HCT116 (cell line): ENCODE measurements at regions not wholly inside any gene's neighbourhood (a gene's known extent, or its start where the extent isn't known, plus 50 kb on each side); places are given as distances from the start of the nearest gene placed in this dataset.

Experiments used
- ATAC-seq: fragments of 200-7000 bp; cut with Tn5 transposase; 2 replicates; pipeline ENCODE4 v1.9.1; 2020; ENCODE audit warnings: mild to moderate bottlenecking, moderate library complexity
- BruUV-seq: library from RNA; stranded (reverse); fragments of 400-500 nt; replicated peaks from 2 replicates; lab custom pipeline; 2021; lab: Mats Ljungman, UMichigan
- CTCF ChIA-PET: fragments of 300-600 bp; sonication (Branson Sonifier 250); formaldehyde crosslinking; loops from one replicate; lab custom pipeline; 2021; ENCODE audit warnings: antibody characterized with exemption; lab: Charles Lee
- POLR2A ChIA-PET: fragments of 300-600, 350-600 bp; sonication (Branson Sonifier 250); formaldehyde crosslinking; loops from one replicate; lab custom pipeline; 2021; ENCODE audit warnings: antibody characterized with exemption; lab: Charles Lee
- RAD21 ChIA-PET, 2 experiments: fragments of 300-600 bp; sonication (Branson Sonifier 250); formaldehyde crosslinking; loops; one replicate each; lab custom pipeline; 2023; ENCODE audit warnings: low total read pairs in 2 of 2; ENCODE audit not compliant: uncharacterized antibody in 2 of 2, unreplicated experiment in 2 of 2, low non-redundant PET in 1 of 2; lab: Charles Lee
- DNase-seq: peaks from one replicate; pipeline ENCODE4 v3.0.0-alpha.2; 2010; ENCODE audit warnings: low read depth, low spot score
- H2AFZ ChIP-seq: fragments of 200-600 bp; shearing (Covaris generic), sonication (generic); 2 replicates; pipeline ENCODE4 v1.6.1; 2017; ENCODE audit warnings: low read depth, mixed run types, mixed read lengths, antibody characterized with exemption, low read length; ENCODE audit not compliant: poor library complexity, severe bottlenecking
- H3K27ac ChIP-seq: 2 replicates; pipeline ENCODE4 v1.5.1; 2012; ENCODE audit warnings: low read depth, low read length
- H3K27me3 ChIP-seq: fragments of 200-600 bp; sonication (generic); 2 replicates; pipeline ENCODE4 v1.6.1; 2016; ENCODE audit warnings: mixed run types, low read length, mixed read lengths; ENCODE audit not compliant: insufficient read depth
- H3K36me3 ChIP-seq, 2 experiments: fragments of 200-500 bp in 1 of 2; fragments of 200-600 bp in 1 of 2; sonication (Bioruptor generic) in 1 of 2; sonication (generic) in 1 of 2; 2 replicates each; pipeline versions ENCODE4 v1.5.1 to v1.6.1; 2014 to 2016; ENCODE audit warnings: low read length in 2 of 2, inconsistent platforms in 1 of 2, mixed read lengths in 1 of 2, mixed run types in 1 of 2; ENCODE audit not compliant: insufficient read depth in 2 of 2, control insufficient read depth in 1 of 2
- H3K4me1 ChIP-seq, 2 experiments: fragments of 200-600 bp in 1 of 2; sonication (generic) in 1 of 2; 2 replicates each; pipeline versions ENCODE4 v1.5.1 to v1.6.1; 2012 to 2017; ENCODE audit warnings: low read length in 2 of 2, inconsistent platforms in 1 of 2, mild to moderate bottlenecking in 1 of 2, mixed read lengths in 1 of 2, mixed run types in 1 of 2, moderate library complexity in 1 of 2; ENCODE audit not compliant: insufficient read depth in 2 of 2, control insufficient read depth in 1 of 2
- H3K4me2 ChIP-seq: fragments of 200-600 bp; sonication (generic); 2 replicates; pipeline ENCODE4 v1.6.1; 2017; ENCODE audit warnings: mixed run types, low read length, mixed read lengths
- H3K4me3 ChIP-seq, 2 experiments: fragments of 200-600 bp in 1 of 2; sonication (generic) in 1 of 2; replicated peaks in 1 of 2; 2 replicates each; pipeline ENCODE4 v1.5.1; 2011 to 2016; ENCODE audit warnings: low read length in 2 of 2, control low read depth in 1 of 2, low read depth in 1 of 2, mild to moderate bottlenecking in 1 of 2, mixed read lengths in 1 of 2, mixed run types in 1 of 2
- H3K79me2 ChIP-seq: fragments of 200-600 bp; sonication (generic); 2 replicates; pipeline ENCODE4 v1.6.1; 2017; ENCODE audit warnings: mild to moderate bottlenecking, mixed run types, low read length, moderate library complexity, mixed read lengths; ENCODE audit not compliant: insufficient read depth
- H3K9ac ChIP-seq: fragments of 200-600 bp; sonication (generic); 2 replicates; pipeline ENCODE4 v1.6.1; 2016; ENCODE audit warnings: low read length, mixed read lengths
- H3K9me2 ChIP-seq: fragments of 200-600 bp; sonication (generic), shearing (Covaris generic); 2 replicates; pipeline ENCODE4 v1.6.1; 2017; ENCODE audit warnings: mixed run types, mild to moderate bottlenecking, moderate library complexity; ENCODE audit not compliant: insufficient read depth
- H3K9me3 ChIP-seq, 2 experiments: fragments of 200-500 bp in 1 of 2; fragments of 200-600 bp in 1 of 2; sonication (Bioruptor generic) in 1 of 2; sonication (generic) in 1 of 2; 2 replicates each; pipeline ENCODE4 v1.6.1; 2014 to 2017; ENCODE audit warnings: low read length in 2 of 2, mixed read lengths in 2 of 2, inconsistent platforms in 1 of 2, low read depth in 1 of 2, mild to moderate bottlenecking in 1 of 2, mixed run types in 1 of 2, moderate library complexity in 1 of 2; ENCODE audit not compliant: control insufficient read depth in 1 of 2, insufficient read depth in 1 of 2
- H4K20me1 ChIP-seq: fragments of 200-600 bp; sonication (generic), shearing (Covaris generic); 2 replicates; pipeline ENCODE4 v1.6.1; 2017; ENCODE audit warnings: mixed run types, mild to moderate bottlenecking, moderate library complexity; ENCODE audit not compliant: insufficient read depth
- CEBPB ChIP-seq: IDR thresholded peaks from 2 replicates; pipeline ENCODE4 v1.6.1; 2012; ENCODE audit warnings: low read depth
- EGR1 ChIP-seq: IDR thresholded peaks from 2 replicates; pipeline ENCODE4 v1.6.1; 2012; ENCODE audit warnings: low read depth
- ELF1 ChIP-seq: IDR thresholded peaks from 2 replicates; pipeline ENCODE4 v1.6.1; 2012; ENCODE audit warnings: low read depth, borderline replicate concordance
- EZH2 ChIP-seq: fragments of 200-600 bp; sonication (generic); IDR thresholded peaks from 2 replicates; pipeline ENCODE4 v1.6.1; 2017; ENCODE audit warnings: antibody characterized with exemption, mixed run types
- EZH2phosphoT487 ChIP-seq: fragments of 200-600 bp; IDR thresholded peaks from 2 replicates; pipeline ENCODE4 v1.6.1; 2018; ENCODE audit warnings: antibody characterized with exemption, borderline replicate concordance
- FOSL1 ChIP-seq: IDR thresholded peaks from 2 replicates; pipeline ENCODE4 v1.6.1; 2012; ENCODE audit warnings: low read depth
- JUND ChIP-seq: IDR thresholded peaks from 2 replicates; pipeline ENCODE4 v1.6.1; 2012
- POLR2A ChIP-seq: IDR thresholded peaks from 2 replicates; pipeline ENCODE4 v1.7.0; 2011; ENCODE audit warnings: borderline replicate concordance; ENCODE audit not compliant: insufficient read depth, insufficient read length; ENCODE audit errors: extremely low read depth
- POLR2AphosphoS5 ChIP-seq: IDR thresholded peaks from 2 replicates; pipeline ENCODE4 v1.6.1; 2011; ENCODE audit warnings: mild to moderate bottlenecking, low read depth, low read length, moderate library complexity
- RAD21 ChIP-seq: IDR thresholded peaks from 2 replicates; pipeline ENCODE4 v1.6.1; 2012; ENCODE audit warnings: low read depth, mild to moderate bottlenecking
- SIN3A ChIP-seq: IDR thresholded peaks from 2 replicates; pipeline ENCODE4 v1.6.1; 2012; ENCODE audit warnings: low read depth
- SRF ChIP-seq: IDR thresholded peaks from 2 replicates; pipeline ENCODE4 v1.6.1; 2012; ENCODE audit warnings: low read depth
- TCF7L2 ChIP-seq: IDR thresholded peaks from 2 replicates; pipeline ENCODE4 v1.7.0; 2011; ENCODE audit warnings: borderline replicate concordance, inconsistent platforms; ENCODE audit not compliant: insufficient read depth, insufficient read length; ENCODE audit errors: extremely low read depth
- YY1 ChIP-seq: IDR thresholded peaks from 2 replicates; pipeline ENCODE4 v1.6.1; 2011; ENCODE audit warnings: low read length, low read depth, moderate library complexity, mild to moderate bottlenecking; ENCODE audit not compliant: insufficient replicate concordance; ENCODE audit errors: extremely low read depth
- ZFX ChIP-seq: fragments of 450-650 bp; IDR thresholded peaks from 2 replicates; pipeline ENCODE4 v1.6.1; 2017
- ZNF274 ChIP-seq: fragments of 200-500 bp; sonication (Bioruptor generic); IDR thresholded peaks from 2 replicates; pipeline ENCODE4 v1.6.1; 2014; ENCODE audit warnings: mild to moderate bottlenecking, low read depth, low read length, inconsistent platforms
- intact Hi-C: fragments of 100-400 bp; cut with micrococcal nuclease; formaldehyde crosslinking; loops from 2 replicates; pipeline ENCODE4 v1.10.0; 2022
- TF ChIP-seq, protein P1 (sequence below): IDR thresholded peaks from 2 replicates; pipeline ENCODE4 v1.6.1; 2012; ENCODE audit warnings: low read depth
- TF ChIP-seq, protein P2 (sequence below), 3 experiments: fragments of 200-600 bp in 1 of 3; sonication (generic) in 1 of 3; IDR thresholded peaks in 2 of 3; conservative IDR thresholded peaks in 1 of 3; 2 replicates each; pipeline ENCODE4 v1.5.1; 2012 to 2017; ENCODE audit warnings: low read depth in 2 of 3, low read length in 2 of 3, antibody characterized with exemption in 1 of 3, borderline replicate concordance in 1 of 3, control low read depth in 1 of 3, mild to moderate bottlenecking in 1 of 3, mixed read lengths in 1 of 3, mixed run types in 1 of 3, moderate library complexity in 1 of 3; ENCODE audit not compliant: insufficient read depth in 1 of 3
- TF ChIP-seq, protein P3 (sequence below): IDR thresholded peaks from 2 replicates; pipeline ENCODE4 v1.6.1; 2011; ENCODE audit warnings: mild to moderate bottlenecking, low read length, moderate library complexity; ENCODE audit not compliant: insufficient replicate concordance; ENCODE audit errors: extremely low read depth
- TF ChIP-seq, protein P4 (sequence below): IDR thresholded peaks from 2 replicates; pipeline ENCODE4 v1.6.1; 2012

DNA sequence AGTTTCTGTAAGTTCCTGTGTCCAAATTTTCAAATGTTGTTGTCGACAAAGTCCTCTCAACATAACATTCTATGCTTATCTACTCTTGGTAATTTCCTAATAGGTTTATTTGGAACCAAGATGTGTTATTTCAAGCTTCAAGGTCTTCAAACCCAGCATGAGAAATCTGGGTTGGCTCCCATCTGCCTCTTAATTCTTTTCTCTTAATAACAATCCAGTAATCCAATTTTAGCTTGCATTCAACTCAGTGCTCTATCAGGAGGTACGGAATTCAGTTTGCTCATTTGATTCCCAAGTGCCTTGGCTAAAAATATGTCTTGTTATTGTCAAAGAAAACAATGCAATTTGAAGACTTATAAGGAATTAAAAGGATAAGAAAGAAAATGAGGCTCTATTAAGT lies 235.5 kb upstream of the MID1 start:
- intact Hi-C loops, result no loop called here

More for the DNA sequence above, 235.5 kb upstream of the MID1 start:
- CTCF ChIA-PET, result no interaction called here
- RAD21 ChIA-PET, result no interaction called here
- no peaks in the 10 kb centered on the region for H3K9me2 ChIP-seq
- no peak overlapping the region for H2AFZ ChIP-seq
- H3K4me3 ChIP-seq, result no peak overlapping the region
- no TSS peak for BruUV-seq
- H3K4me2 ChIP-seq, result no peak overlapping the region
- H3K27me3 ChIP-seq, result no peaks in the 10 kb centered on the region
- no peak for TF ChIP-seq ZNF274
- TF ChIP-seq ZFX, result no peak
- TF ChIP-seq SIN3A, result no peak
- TF ChIP-seq SRF, result no peak
- no peak for TF ChIP-seq TCF7L2
- TF ChIP-seq JUND, result no peak
- TF ChIP-seq POLR2A, result no peak
- TF ChIP-seq, protein P1, sequence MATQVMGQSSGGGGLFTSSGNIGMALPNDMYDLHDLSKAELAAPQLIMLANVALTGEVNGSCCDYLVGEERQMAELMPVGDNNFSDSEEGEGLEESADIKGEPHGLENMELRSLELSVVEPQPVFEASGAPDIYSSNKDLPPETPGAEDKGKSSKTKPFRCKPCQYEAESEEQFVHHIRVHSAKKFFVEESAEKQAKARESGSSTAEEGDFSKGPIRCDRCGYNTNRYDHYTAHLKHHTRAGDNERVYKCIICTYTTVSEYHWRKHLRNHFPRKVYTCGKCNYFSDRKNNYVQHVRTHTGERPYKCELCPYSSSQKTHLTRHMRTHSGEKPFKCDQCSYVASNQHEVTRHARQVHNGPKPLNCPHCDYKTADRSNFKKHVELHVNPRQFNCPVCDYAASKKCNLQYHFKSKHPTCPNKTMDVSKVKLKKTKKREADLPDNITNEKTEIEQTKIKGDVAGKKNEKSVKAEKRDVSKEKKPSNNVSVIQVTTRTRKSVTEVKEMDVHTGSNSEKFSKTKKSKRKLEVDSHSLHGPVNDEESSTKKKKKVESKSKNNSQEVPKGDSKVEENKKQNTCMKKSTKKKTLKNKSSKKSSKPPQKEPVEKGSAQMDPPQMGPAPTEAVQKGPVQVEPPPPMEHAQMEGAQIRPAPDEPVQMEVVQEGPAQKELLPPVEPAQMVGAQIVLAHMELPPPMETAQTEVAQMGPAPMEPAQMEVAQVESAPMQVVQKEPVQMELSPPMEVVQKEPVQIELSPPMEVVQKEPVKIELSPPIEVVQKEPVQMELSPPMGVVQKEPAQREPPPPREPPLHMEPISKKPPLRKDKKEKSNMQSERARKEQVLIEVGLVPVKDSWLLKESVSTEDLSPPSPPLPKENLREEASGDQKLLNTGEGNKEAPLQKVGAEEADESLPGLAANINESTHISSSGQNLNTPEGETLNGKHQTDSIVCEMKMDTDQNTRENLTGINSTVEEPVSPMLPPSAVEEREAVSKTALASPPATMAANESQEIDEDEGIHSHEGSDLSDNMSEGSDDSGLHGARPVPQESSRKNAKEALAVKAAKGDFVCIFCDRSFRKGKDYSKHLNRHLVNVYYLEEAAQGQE, result no peak
- no peak for TF ChIP-seq EZH2phosphoT487
- TF ChIP-seq, protein P2, sequence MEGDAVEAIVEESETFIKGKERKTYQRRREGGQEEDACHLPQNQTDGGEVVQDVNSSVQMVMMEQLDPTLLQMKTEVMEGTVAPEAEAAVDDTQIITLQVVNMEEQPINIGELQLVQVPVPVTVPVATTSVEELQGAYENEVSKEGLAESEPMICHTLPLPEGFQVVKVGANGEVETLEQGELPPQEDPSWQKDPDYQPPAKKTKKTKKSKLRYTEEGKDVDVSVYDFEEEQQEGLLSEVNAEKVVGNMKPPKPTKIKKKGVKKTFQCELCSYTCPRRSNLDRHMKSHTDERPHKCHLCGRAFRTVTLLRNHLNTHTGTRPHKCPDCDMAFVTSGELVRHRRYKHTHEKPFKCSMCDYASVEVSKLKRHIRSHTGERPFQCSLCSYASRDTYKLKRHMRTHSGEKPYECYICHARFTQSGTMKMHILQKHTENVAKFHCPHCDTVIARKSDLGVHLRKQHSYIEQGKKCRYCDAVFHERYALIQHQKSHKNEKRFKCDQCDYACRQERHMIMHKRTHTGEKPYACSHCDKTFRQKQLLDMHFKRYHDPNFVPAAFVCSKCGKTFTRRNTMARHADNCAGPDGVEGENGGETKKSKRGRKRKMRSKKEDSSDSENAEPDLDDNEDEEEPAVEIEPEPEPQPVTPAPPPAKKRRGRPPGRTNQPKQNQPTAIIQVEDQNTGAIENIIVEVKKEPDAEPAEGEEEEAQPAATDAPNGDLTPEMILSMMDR (IDR thresholded peaks at IDR 0.05 in 2 of 3, conservative IDR thresholded peaks at IDR 0.05 in 1 of 3; ENCODE audit: borderline replicate concordance in 1 of 3, insufficient read depth in 1 of 3, low read depth in 2 of 3, low read length in 2 of 3), result no peak
- TF ChIP-seq, protein P3, sequence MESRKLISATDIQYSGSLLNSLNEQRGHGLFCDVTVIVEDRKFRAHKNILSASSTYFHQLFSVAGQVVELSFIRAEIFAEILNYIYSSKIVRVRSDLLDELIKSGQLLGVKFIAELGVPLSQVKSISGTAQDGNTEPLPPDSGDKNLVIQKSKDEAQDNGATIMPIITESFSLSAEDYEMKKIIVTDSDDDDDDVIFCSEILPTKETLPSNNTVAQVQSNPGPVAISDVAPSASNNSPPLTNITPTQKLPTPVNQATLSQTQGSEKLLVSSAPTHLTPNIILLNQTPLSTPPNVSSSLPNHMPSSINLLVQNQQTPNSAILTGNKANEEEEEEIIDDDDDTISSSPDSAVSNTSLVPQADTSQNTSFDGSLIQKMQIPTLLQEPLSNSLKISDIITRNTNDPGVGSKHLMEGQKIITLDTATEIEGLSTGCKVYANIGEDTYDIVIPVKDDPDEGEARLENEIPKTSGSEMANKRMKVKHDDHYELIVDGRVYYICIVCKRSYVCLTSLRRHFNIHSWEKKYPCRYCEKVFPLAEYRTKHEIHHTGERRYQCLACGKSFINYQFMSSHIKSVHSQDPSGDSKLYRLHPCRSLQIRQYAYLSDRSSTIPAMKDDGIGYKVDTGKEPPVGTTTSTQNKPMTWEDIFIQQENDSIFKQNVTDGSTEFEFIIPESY, result no peak
- no peak for TF ChIP-seq EGR1
- TF ChIP-seq CEBPB, result no peak
- TF ChIP-seq, protein P4, sequence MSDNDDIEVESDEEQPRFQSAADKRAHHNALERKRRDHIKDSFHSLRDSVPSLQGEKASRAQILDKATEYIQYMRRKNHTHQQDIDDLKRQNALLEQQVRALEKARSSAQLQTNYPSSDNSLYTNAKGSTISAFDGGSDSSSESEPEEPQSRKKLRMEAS, result no peak
- TF ChIP-seq EZH2, result no peak
- TF ChIP-seq POLR2AphosphoS5, result no peak
- no peak for TF ChIP-seq FOSL1
- TF ChIP-seq ELF1, result no peak
- TF ChIP-seq YY1, result no peak
- no peak for TF ChIP-seq RAD21
- TF ChIP-seq, all 23 proteins: peak for 0
- Histone ChIP-seq H3K79me2 (no peaks in the 10 kb centered on the region), H3K9me3 (no peaks in the 10 kb centered on the region), H3K27ac (no peak overlapping the region), H3K9ac (no peak overlapping the region), H3K36me3 (no peaks in the 10 kb centered on the region), H4K20me1 (no peaks in the 10 kb centered on the region), H3K4me1 (no peaks in the 10 kb centered on the region)
- POLR2A ChIA-PET, result no interaction called here
- ATAC-seq (no peak), DNase-seq (no peak)
